SU-DHL-6 (cell line): ENCODE measurements at regions not wholly inside any gene's neighbourhood (a gene's known extent, or its start where the extent isn't known, plus 50 kb on each side); places are given as distances from the start of the nearest gene placed in this dataset.
A peak's percentile ranks its signal among the peaks of the same experiment; 100 is the strongest.

Source experiments
- H2AFZ ChIP-seq: fragments of 200-600 bp; sonication (generic); 2 replicates; pipeline ENCODE4 v1.6.1; 2014; ENCODE audit warnings: low read depth, mild to moderate bottlenecking, moderate library complexity, mixed read lengths, antibody characterized with exemption, low read length; ENCODE audit not compliant: severe bottlenecking
- H3F3A ChIP-seq: fragments of 200-600 bp; shearing (Covaris generic); 2 replicates; pipeline ENCODE4 v1.6.0; 2016; ENCODE audit warnings: antibody characterized with exemption, mild to moderate bottlenecking; ENCODE audit not compliant: insufficient read depth
- H3K27ac ChIP-seq: fragments of 200-600 bp; sonication (generic); 2 replicates; pipeline ENCODE4 v1.5.1; 2016; ENCODE audit warnings: low read depth, mild to moderate bottlenecking, low read length, moderate library complexity, mixed read lengths
- H3K27me3 ChIP-seq: fragments of 200-600 bp; sonication (generic), shearing (Covaris generic); 2 replicates; pipeline ENCODE4 v1.6.0; 2014; ENCODE audit warnings: mild to moderate bottlenecking, low read length
- H3K36me3 ChIP-seq: fragments of 200-600 bp; sonication (generic); 2 replicates; pipeline ENCODE4 v1.6.1; 2014; ENCODE audit warnings: mild to moderate bottlenecking, low read length, mixed read lengths
- H3K4me2 ChIP-seq: fragments of 300-600, 200-600 bp; shearing (Covaris generic), sonication (generic); 2 replicates; pipeline ENCODE4 v1.6.0; 2014; ENCODE audit warnings: low read length, low read depth, mild to moderate bottlenecking; ENCODE audit not compliant: poor library complexity, severe bottlenecking
- H3K4me3 ChIP-seq: fragments of 200-600 bp; sonication (generic); 2 replicates; pipeline ENCODE4 v1.5.1; 2014; ENCODE audit warnings: antibody characterized with exemption, low read length, mild to moderate bottlenecking, mixed read lengths; ENCODE audit not compliant: insufficient read depth, poor library complexity, severe bottlenecking
- H3K79me2 ChIP-seq: fragments of 200-600 bp; sonication (generic); 2 replicates; pipeline ENCODE4 v1.6.1; 2014; ENCODE audit warnings: mild to moderate bottlenecking, low read length, moderate library complexity; ENCODE audit not compliant: insufficient read depth
- H3K9ac ChIP-seq: fragments of 200-600 bp; sonication (generic); 2 replicates; pipeline ENCODE4 v1.7.0; 2014; ENCODE audit warnings: mild to moderate bottlenecking, low read length
- H3K9me2 ChIP-seq: fragments of 200-600 bp; sonication (generic); replicated peaks from 2 replicates; pipeline ENCODE4 v1.6.1; 2014; ENCODE audit warnings: low read length; ENCODE audit not compliant: insufficient read depth
- H3K9me3 ChIP-seq: fragments of 200-600 bp; sonication (generic); 2 replicates; pipeline ENCODE4 v1.6.1; 2014; ENCODE audit warnings: low read length, mixed read lengths; ENCODE audit not compliant: insufficient read depth
- H4K20me1 ChIP-seq: fragments of 200-600 bp; sonication (generic); 2 replicates; pipeline ENCODE4 v1.6.1; 2014; ENCODE audit warnings: low read depth, mild to moderate bottlenecking, antibody characterized with exemption, low read length, moderate library complexity, mixed read lengths
- EZH2phosphoT487 ChIP-seq: fragments of 200-600 bp; sonication (generic), shearing (Covaris generic); conservative IDR thresholded peaks from 2 replicates; pipeline ENCODE4 v1.6.1; 2018; ENCODE audit warnings: mild to moderate bottlenecking, antibody characterized with exemption, low read length, moderate library complexity, mixed read lengths
- TF ChIP-seq, protein P1 (sequence below): fragments of 200-600 bp; sonication (generic); IDR thresholded peaks from one replicate; pipeline ENCODE4 v1.5.1; 2017; ENCODE audit warnings: antibody characterized with exemption, mild to moderate bottlenecking, low read length, moderate library complexity; ENCODE audit not compliant: insufficient read depth, poor library complexity, severe bottlenecking

DNA sequence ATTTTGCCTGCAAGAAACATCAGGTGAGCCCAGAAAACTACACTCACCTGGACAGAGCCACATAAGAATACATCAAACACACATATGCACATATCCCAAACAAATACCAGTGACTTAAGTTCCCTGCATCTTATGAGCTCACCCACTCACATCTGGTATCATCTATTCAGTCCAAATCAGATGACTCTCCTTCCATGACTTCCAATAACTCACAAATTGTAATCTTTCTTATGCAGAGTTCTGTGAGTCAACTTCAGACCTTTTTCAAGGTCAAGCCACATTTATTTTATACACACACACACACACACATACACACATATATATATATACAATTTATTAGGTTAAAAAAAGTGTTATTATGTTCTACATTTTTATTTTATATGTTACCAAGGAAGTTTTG is 1711.9 kb upstream of the CDH9 start:
- Histone ChIP-seq H3K9me2 (no peaks in the 10 kb centered on the region), H2AFZ (no peak overlapping the region), H3K27me3 (no peaks in the 10 kb centered on the region), H3K27ac (no peak overlapping the region), H3K4me2 (no peak overlapping the region), H3K79me2 (no peaks in the 10 kb centered on the region), H3K9ac (no peak overlapping the region), H3K36me3 (no peaks in the 10 kb centered on the region), H3F3A (no peaks in the 10 kb centered on the region), H3K4me3 (no peak overlapping the region), H3K9me3 (no peaks in the 10 kb centered on the region), H4K20me1 (no peaks in the 10 kb centered on the region)
- TF ChIP-seq, protein P1, sequence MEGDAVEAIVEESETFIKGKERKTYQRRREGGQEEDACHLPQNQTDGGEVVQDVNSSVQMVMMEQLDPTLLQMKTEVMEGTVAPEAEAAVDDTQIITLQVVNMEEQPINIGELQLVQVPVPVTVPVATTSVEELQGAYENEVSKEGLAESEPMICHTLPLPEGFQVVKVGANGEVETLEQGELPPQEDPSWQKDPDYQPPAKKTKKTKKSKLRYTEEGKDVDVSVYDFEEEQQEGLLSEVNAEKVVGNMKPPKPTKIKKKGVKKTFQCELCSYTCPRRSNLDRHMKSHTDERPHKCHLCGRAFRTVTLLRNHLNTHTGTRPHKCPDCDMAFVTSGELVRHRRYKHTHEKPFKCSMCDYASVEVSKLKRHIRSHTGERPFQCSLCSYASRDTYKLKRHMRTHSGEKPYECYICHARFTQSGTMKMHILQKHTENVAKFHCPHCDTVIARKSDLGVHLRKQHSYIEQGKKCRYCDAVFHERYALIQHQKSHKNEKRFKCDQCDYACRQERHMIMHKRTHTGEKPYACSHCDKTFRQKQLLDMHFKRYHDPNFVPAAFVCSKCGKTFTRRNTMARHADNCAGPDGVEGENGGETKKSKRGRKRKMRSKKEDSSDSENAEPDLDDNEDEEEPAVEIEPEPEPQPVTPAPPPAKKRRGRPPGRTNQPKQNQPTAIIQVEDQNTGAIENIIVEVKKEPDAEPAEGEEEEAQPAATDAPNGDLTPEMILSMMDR, result no peak
- no peak for TF ChIP-seq EZH2phosphoT487

- H4K20me1 ChIP-seq, result no peaks in the 10 kb centered on the region
- TF ChIP-seq, protein P1, result no peak
- TF ChIP-seq EZH2phosphoT487, result no peak
- H3K4me2 ChIP-seq, result no peak overlapping the region
- H3K9me3 ChIP-seq, result no peaks in the 10 kb centered on the region
- H3K4me3 ChIP-seq, result no peak overlapping the region
- H3K27me3 ChIP-seq, result no peaks in the 10 kb centered on the region
- no peak overlapping the region for H3K27ac ChIP-seq
- no peaks in the 10 kb centered on the region for H3K9me2 ChIP-seq
- H2AFZ ChIP-seq, result peak overlapping the region; percentile 72
- H3K9ac ChIP-seq, result no peak overlapping the region
- H3K79me2 ChIP-seq, result no peaks in the 10 kb centered on the region
- no peaks in the 10 kb centered on the region for H3F3A ChIP-seq
- no peaks in the 10 kb centered on the region for H3K36me3 ChIP-seq
Observed at GRCh38 chr5:28748446-28748845, 1710.1 kb upstream of the CDH9 start.

DNA sequence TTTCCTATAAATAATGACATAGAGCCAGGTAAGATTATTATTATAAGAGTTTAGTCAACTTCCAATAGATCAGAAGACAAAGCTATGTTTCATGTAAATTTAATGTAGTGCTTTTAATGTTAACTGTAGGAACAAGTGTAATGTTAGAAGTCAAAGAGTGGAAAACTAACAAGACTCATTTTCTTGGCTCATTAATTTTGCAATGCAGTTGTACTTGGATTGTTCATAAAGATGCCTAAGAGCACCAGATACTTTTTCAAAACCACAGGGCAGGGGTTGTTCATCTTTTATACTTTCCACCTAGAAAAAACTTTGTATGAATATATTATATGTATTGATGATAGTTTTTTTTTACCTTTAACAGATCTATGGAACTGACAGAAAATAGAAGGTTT is 1705.3 kb upstream of the CDH9 start:
- H3K9me2 ChIP-seq, result no peaks in the 10 kb centered on the region
- H3K36me3 ChIP-seq, result no peaks in the 10 kb centered on the region
- H3K9ac ChIP-seq, result no peak overlapping the region
- no peaks in the 10 kb centered on the region for H3K79me2 ChIP-seq
- no peak overlapping the region for H2AFZ ChIP-seq
- no peaks in the 10 kb centered on the region for H3K9me3 ChIP-seq
- H3K27ac ChIP-seq, result no peak overlapping the region
- no peak overlapping the region for H3K4me3 ChIP-seq
- no peak overlapping the region for H3K4me2 ChIP-seq
- H3F3A ChIP-seq, result no peaks in the 10 kb centered on the region
- H3K27me3 ChIP-seq, result no peaks in the 10 kb centered on the region
- TF ChIP-seq EZH2phosphoT487, result no peak
- TF ChIP-seq, protein P1, result no peak
- no peaks in the 10 kb centered on the region for H4K20me1 ChIP-seq
